Liver (tissue), 8 donors: ENCODE measurements at regions not wholly inside any gene's neighbourhood (a gene's known extent, or its start where the extent isn't known, plus 50 kb on each side); places are given as distances from the start of the nearest gene placed in this dataset.

Experiments
- DNase-seq: peaks from one replicate; pipeline ENCODE4 v3.0.0-alpha.2; 2017; ENCODE audit warnings: low spot score
- H3K27ac ChIP-seq, 2 donors: one replicate each; pipeline ENCODE4 v1.7.0; 2013; ENCODE audit warnings: inconsistent platforms in 2 of 2, low read length in 2 of 2, control low read depth in 1 of 2, low read depth in 1 of 2, mild to moderate bottlenecking in 1 of 2
- H3K27me3 ChIP-seq, 4 donors: one replicate each; pipeline versions ENCODE4 v1.6.1 to v1.7.0; 2013; ENCODE audit warnings: low read length in 3 of 4, inconsistent platforms in 1 of 4, mild to moderate bottlenecking in 1 of 4, moderate library complexity in 1 of 4; ENCODE audit not compliant: control insufficient read depth in 4 of 4, insufficient read depth in 4 of 4
- H3K36me3 ChIP-seq, 4 donors: one replicate each; pipeline versions ENCODE4 v1.6.1 to v1.7.0; 2013; ENCODE audit warnings: low read length in 3 of 4, mild to moderate bottlenecking in 3 of 4, low read depth in 1 of 4, moderate library complexity in 1 of 4; ENCODE audit not compliant: control insufficient read depth in 4 of 4, insufficient read depth in 3 of 4
- H3K4me1 ChIP-seq, 4 donors: one replicate each; pipeline versions ENCODE4 v1.6.1 to v1.7.0; 2013; ENCODE audit warnings: low read length in 3 of 4, mild to moderate bottlenecking in 3 of 4, moderate library complexity in 1 of 4; ENCODE audit not compliant: control insufficient read depth in 4 of 4, insufficient read depth in 4 of 4
- H3K4me3 ChIP-seq, 3 donors: one replicate each; pipeline versions ENCODE4 v1.6.1 to v1.7.0; 2013; ENCODE audit warnings: low read length in 3 of 3, control low read depth in 1 of 3, low read depth in 1 of 3, mild to moderate bottlenecking in 1 of 3
- H3K9ac ChIP-seq, 2 donors: one replicate each; pipeline ENCODE4 v1.7.0; 2013; ENCODE audit warnings: low read length in 2 of 2, mild to moderate bottlenecking in 2 of 2, moderate library complexity in 2 of 2, control low read depth in 1 of 2, low read depth in 1 of 2
- H3K9me3 ChIP-seq, 4 donors: one replicate each; pipeline versions ENCODE4 v1.6.1 to v1.7.0; 2013; ENCODE audit warnings: low read length in 3 of 4; ENCODE audit not compliant: control insufficient read depth in 4 of 4
- ATF3 ChIP-seq: IDR thresholded peaks from 2 replicates; pipeline ENCODE4 v1.6.1; 2016; ENCODE audit warnings: antibody characterized with exemption
- CTCF ChIP-seq: fragments of 150-350 bp; IDR thresholded peaks from 2 replicates; pipeline ENCODE4 v1.5.1; 2017; ENCODE audit warnings: improper control_type of control experiment, low read depth, low read length; ENCODE audit not compliant: missing input control
- EGR1 ChIP-seq, 2 donors: IDR thresholded peaks; 2 replicates each; pipeline ENCODE4 v1.6.1; 2016 to 2018; ENCODE audit warnings: antibody characterized with exemption in 2 of 2, low read depth in 2 of 2
- FOXA2 ChIP-seq: IDR thresholded peaks from 2 replicates; pipeline ENCODE4 v1.6.1; 2016; ENCODE audit warnings: antibody characterized with exemption
- GABPA ChIP-seq, 2 donors: IDR thresholded peaks in 1 of 2; conservative IDR thresholded peaks in 1 of 2; 2 replicates each; pipeline ENCODE4 v1.6.1; 2016; ENCODE audit warnings: antibody characterized with exemption in 2 of 2, mild to moderate bottlenecking in 1 of 2, moderate library complexity in 1 of 2
- HNF4A ChIP-seq, 2 donors: conservative IDR thresholded peaks; 2 replicates each; pipeline ENCODE4 v1.6.1; 2016; ENCODE audit warnings: antibody characterized with exemption in 2 of 2, mild to moderate bottlenecking in 2 of 2
- HNF4G ChIP-seq: IDR thresholded peaks from 2 replicates; pipeline ENCODE4 v1.6.1; 2016; ENCODE audit warnings: antibody characterized with exemption
- JUND ChIP-seq, 2 donors: IDR thresholded peaks; 2 replicates each; pipeline ENCODE4 v1.6.1; 2016; ENCODE audit warnings: antibody characterized with exemption in 2 of 2
- MAX ChIP-seq: IDR thresholded peaks from 2 replicates; pipeline ENCODE4 v1.6.1; 2016; ENCODE audit warnings: antibody characterized with exemption
- REST ChIP-seq: IDR thresholded peaks from 2 replicates; pipeline ENCODE4 v1.6.1; 2016; ENCODE audit warnings: antibody characterized with exemption, mild to moderate bottlenecking
- RXRA ChIP-seq, 2 donors: IDR thresholded peaks; 2 replicates each; pipeline ENCODE4 v1.6.1; 2017 to 2018; ENCODE audit warnings: antibody characterized with exemption in 2 of 2, mild to moderate bottlenecking in 1 of 2
- SP1 ChIP-seq: IDR thresholded peaks from 2 replicates; pipeline ENCODE4 v1.6.1; 2018; ENCODE audit warnings: antibody characterized with exemption, mild to moderate bottlenecking
- TAF1 ChIP-seq: conservative IDR thresholded peaks from 2 replicates; pipeline ENCODE4 v1.6.1; 2016; ENCODE audit warnings: antibody characterized with exemption, mild to moderate bottlenecking
- YY1 ChIP-seq: IDR thresholded peaks from 2 replicates; pipeline ENCODE4 v1.6.1; 2016; ENCODE audit warnings: antibody characterized with exemption, mild to moderate bottlenecking
- ZBTB33 ChIP-seq: IDR thresholded peaks from 2 replicates; pipeline ENCODE4 v1.6.1; 2016; ENCODE audit warnings: antibody characterized with exemption
- WGBS: extraction: QIAGEN DNeasy Blood & Tissue Kit; methylation state at CpG from one replicate; pipeline ENCODE4 v1.1.7; 2013; 5-methylcytosine and 5-hydroxymethylcytosine counted together
- donor health status: healthy.
- donor health status: healthy.
- donor health status: healthy.
- donor health status: healthy.
- donor health status: healthy.

- no peak for DNase-seq
- WGBS: 61% methylated on average over 3 of the region's 3 CpGs
Observed at GRCh38 chr1:221106616-221107015, 227.4 kb downstream of the HLX start.

GRCh38 chr1:221109930-221110329, 230.7 kb downstream of the HLX start:
- Histone ChIP-seq H3K27ac (no peak overlapping the region), H3K4me1 (no peaks in the 10 kb centered on the region)
- TF ChIP-seq HNF4A (conservative IDR thresholded peaks at IDR 0.05): no peak
- no peak for TF ChIP-seq ATF3
- TF ChIP-seq EGR1 (IDR thresholded peaks at IDR 0.05; ENCODE audit: low read depth in 2 of 2): no peak
- no peak for TF ChIP-seq ZBTB33
- TF ChIP-seq RXRA (IDR thresholded peaks at IDR 0.05): no peak
- TF ChIP-seq MAX: no peak
- no peak for TF ChIP-seq SP1
- no peak for TF ChIP-seq JUND (IDR thresholded peaks at IDR 0.05)
- TF ChIP-seq REST: no peak
- TF ChIP-seq YY1: no peak
- no peak for TF ChIP-seq TAF1
- TF ChIP-seq FOXA2: no peak
- no peak for TF ChIP-seq HNF4G
- no peak for TF ChIP-seq CTCF

More at GRCh38 chr1:221106616-221107015, 227.4 kb downstream of the HLX start:
- Histone ChIP-seq H3K9ac (no peak overlapping the region), H3K27ac (no peak overlapping the region), H3K9me3 (no peaks in the 10 kb centered on the region), H3K4me3 (no peak overlapping the region), H3K4me1 (no peaks in the 10 kb centered on the region), H3K27me3 (no peaks in the 10 kb centered on the region), H3K36me3 (no peaks in the 10 kb centered on the region)
- TF ChIP-seq HNF4G (no peak), YY1 (no peak), JUND (IDR thresholded peaks at IDR 0.05) (no peak), GABPA (IDR thresholded peaks at IDR 0.05 in 1 of 2, conservative IDR thresholded peaks at IDR 0.05 in 1 of 2) (no peak), HNF4A (conservative IDR thresholded peaks at IDR 0.05) (no peak), FOXA2 (no peak)

More at GRCh38 chr1:221109930-221110329, 230.7 kb downstream of the HLX start:
- Histone ChIP-seq H3K4me3 (no peak overlapping the region), H3K9ac (no peak overlapping the region), H3K9me3 (no peaks in the 10 kb centered on the region), H3K27me3 (no peaks in the 10 kb centered on the region), H3K36me3 (no peaks in the 10 kb centered on the region)
- DNase-seq: no peak
